CD14-positive monocyte (primary cell): ENCODE measurements at regions not wholly inside any gene's neighbourhood (a gene's known extent, or its start where the extent isn't known, plus 50 kb on each side); places are given as distances from the start of the nearest gene placed in this dataset.
A peak's percentile ranks its signal among the peaks of the same experiment; 100 is the strongest.

ENCODE experiments used
- DNase-seq, 3 donors: peaks; one replicate each; pipeline ENCODE4 v3.0.0-alpha.2; 2011 to 2022
- H2AFZ ChIP-seq: 2 replicates; pipeline ENCODE4 v1.6.0; 2012; ENCODE audit warnings: mild to moderate bottlenecking, low read depth, low read length, inconsistent platforms; ENCODE audit not compliant: insufficient read depth, poor library complexity, severe bottlenecking
- H3K27ac ChIP-seq, 2 donors: 1 replicate in 1 of 2; 2 replicates in 1 of 2; pipeline ENCODE4 v1.5.1; 2012 to 2013; ENCODE audit warnings: low read length in 2 of 2, control low read depth in 1 of 2, inconsistent platforms in 1 of 2, low read depth in 1 of 2, mild to moderate bottlenecking in 1 of 2
- H3K27me3 ChIP-seq, 2 donors: one replicate each; pipeline versions ENCODE4 v1.6.0 to v1.6.1; 2011 to 2013; ENCODE audit warnings: low read length in 2 of 2; ENCODE audit not compliant: control insufficient read depth in 2 of 2, insufficient read depth in 2 of 2
- H3K36me3 ChIP-seq, 2 donors: replicated peaks in 1 of 2; 1 replicate in 1 of 2; 2 replicates in 1 of 2; pipeline versions ENCODE4 v1.5.1 to v1.6.1; 2012 to 2013; ENCODE audit warnings: low read length in 2 of 2, control low read depth in 1 of 2, inconsistent platforms in 1 of 2, mild to moderate bottlenecking in 1 of 2; ENCODE audit not compliant: insufficient read depth in 2 of 2, control insufficient read depth in 1 of 2
- H3K4me1 ChIP-seq, 2 donors: 1 replicate in 1 of 2; 2 replicates in 1 of 2; pipeline versions ENCODE4 v1.5.1 to v1.6.1; 2012 to 2013; ENCODE audit warnings: low read length in 2 of 2, control low read depth in 1 of 2, inconsistent platforms in 1 of 2, mild to moderate bottlenecking in 1 of 2, moderate library complexity in 1 of 2; ENCODE audit not compliant: insufficient read depth in 2 of 2, control insufficient read depth in 1 of 2
- H3K4me2 ChIP-seq: replicated peaks from 2 replicates; pipeline ENCODE3; 2012; ENCODE audit warnings: low read length, moderate library complexity, mild to moderate bottlenecking; ENCODE audit not compliant: poor library complexity, severe bottlenecking; ENCODE audit errors: extremely low read depth
- H3K4me3 ChIP-seq, 3 experiments: fragments of 200-600 bp in 1 of 3; sonication (generic) in 1 of 3; replicated peaks in 1 of 3; 1 replicate in 2 of 3; 2 replicates in 1 of 3; pipeline ENCODE4 v1.5.1; 2011 to 2013; ENCODE audit warnings: low read length in 3 of 3, mild to moderate bottlenecking in 3 of 3, control low read depth in 2 of 3, low read depth in 2 of 3, inconsistent platforms in 1 of 3, moderate library complexity in 1 of 3
- H3K79me2 ChIP-seq: 2 replicates; pipeline ENCODE4 v1.6.0; 2012; ENCODE audit warnings: mild to moderate bottlenecking, control low read depth, inconsistent platforms, low read length, moderate library complexity; ENCODE audit not compliant: insufficient read depth
- H3K9ac ChIP-seq: 2 replicates; pipeline ENCODE4 v1.6.0; 2017; ENCODE audit warnings: low read length, mild to moderate bottlenecking; ENCODE audit not compliant: insufficient read depth, poor library complexity, severe bottlenecking
- H3K9me3 ChIP-seq, 2 donors: replicated peaks in 1 of 2; 1 replicate in 1 of 2; 2 replicates in 1 of 2; pipeline versions ENCODE4 v1.5.1 to v1.6.1; 2012 to 2013; ENCODE audit warnings: low read length in 2 of 2, control low read depth in 1 of 2; ENCODE audit not compliant: control insufficient read depth in 1 of 2, insufficient read depth in 1 of 2
- H4K20me1 ChIP-seq: 2 replicates; pipeline ENCODE4 v1.6.0; 2012; ENCODE audit warnings: mild to moderate bottlenecking, low read length, control low read depth, moderate library complexity; ENCODE audit not compliant: insufficient read depth
- H3K27ac Mint-ChIP-seq, 7 donors: one replicate each; pipeline ENCODE4 v1.8.0; 2020; ENCODE audit warnings: mild to moderate bottlenecking in 7 of 7, mixed read lengths in 7 of 7, moderate library complexity in 6 of 7, inconsistent platforms in 2 of 7
- H3K27me3 Mint-ChIP-seq, 3 donors: one replicate each; pipeline ENCODE4 v1.8.0; 2021 to 2022; ENCODE audit warnings: low read depth in 3 of 3, mild to moderate bottlenecking in 3 of 3, mixed read lengths in 3 of 3, moderate library complexity in 3 of 3, inconsistent platforms in 1 of 3
- H3K36me3 Mint-ChIP-seq, 2 donors: one replicate each; pipeline ENCODE4 v1.8.0; 2020; ENCODE audit warnings: mixed read lengths in 2 of 2, inconsistent platforms in 1 of 2, mild to moderate bottlenecking in 1 of 2
- H3K4me1 Mint-ChIP-seq: one replicate; pipeline ENCODE4 v1.8.0; 2020; ENCODE audit warnings: mild to moderate bottlenecking, mixed read lengths
- H3K4me3 Mint-ChIP-seq, 2 donors: one replicate each; pipeline ENCODE4 v1.8.0; 2020; ENCODE audit warnings: mild to moderate bottlenecking in 2 of 2, mixed read lengths in 2 of 2, moderate library complexity in 1 of 2
- H3K9me3 Mint-ChIP-seq, 7 donors: one replicate each; pipeline ENCODE4 v1.8.0; 2020 to 2022; ENCODE audit warnings: mixed read lengths in 7 of 7, mild to moderate bottlenecking in 6 of 7, moderate library complexity in 6 of 7, inconsistent platforms in 2 of 7
- CTCF ChIP-seq: fragments of 200-600 bp; IDR thresholded peaks from one replicate; pipeline ENCODE4 v1.8.0; 2022; ENCODE audit warnings: antibody characterized with exemption, mild to moderate bottlenecking
- WGBS: methylation state at CpG from one replicate; pipeline ENCODE4 v1.1.5; 2013; ENCODE audit warnings: missing lambda C conversion rate; ENCODE audit not compliant: insufficient coverage; 5-methylcytosine and 5-hydroxymethylcytosine counted together
- intact Hi-C, 2 donors: fragments of 100-400 bp; cut with micrococcal nuclease; formaldehyde crosslinking; loops; one replicate each; pipeline versions ENCODE4 v1.15.0 to v1.15.1; 2023

GRCh38 chr4:140256941-140257340 is 103.0 kb upstream of the MAML3 start:
- no peak overlapping the region for H3K4me2 ChIP-seq
- no CpG with 5 or more reads among the region's 2 CpGs for WGBS
- intact Hi-C loops: loop anchor here (10.0 kb wide), 2 partner anchors 582 to 1072 kb away; no protein-coding TSS in a partner anchor
- Mint-ChIP-seq H3K36me3 (peaks cover 0 to 1% of the 10 kb centered on the region in 2 donors), H3K27me3 (peaks cover 0 to 8% (median 5%) of the 10 kb centered on the region in 3 donors), H3K4me1 (peaks cover 33% of the 10 kb centered on the region), H3K4me3 (no peak overlapping the region), H3K9me3 (no peaks in the 10 kb centered on the region), H3K27ac (no peak overlapping the region)
- no peak overlapping the region for H2AFZ ChIP-seq
- peaks cover 7 to 9% of the 10 kb centered on the region in 2 donors for H3K4me1 ChIP-seq
- no peaks in the 10 kb centered on the region for H4K20me1 ChIP-seq
- no peak for TF ChIP-seq CTCF
- H3K36me3 ChIP-seq: no peaks in the 10 kb centered on the region
- no peak overlapping the region for H3K27ac ChIP-seq
- H3K27me3 ChIP-seq: no peaks in the 10 kb centered on the region
- H3K79me2 ChIP-seq: no peaks in the 10 kb centered on the region
- DNase-seq: no peak
- no peak overlapping the region for H3K4me3 ChIP-seq
- no peak overlapping the region for H3K9ac ChIP-seq
- H3K9me3 ChIP-seq: no peaks in the 10 kb centered on the region

- Mint-ChIP-seq H3K27me3 (peaks cover 0 to 8% (median 2%) of the 10 kb centered on the region in 3 donors), H3K4me1 (peaks cover 39% of the 10 kb centered on the region), H3K9me3 (no peaks in the 10 kb centered on the region), H3K36me3 (peaks cover 0 to 1% of the 10 kb centered on the region in 2 donors), H3K27ac (peak overlapping the region in 5 of 7 donors; percentile 46 to 81 (median 75)), H3K4me3 (no peak overlapping the region)
- Histone ChIP-seq H3K27me3 (no peaks in the 10 kb centered on the region), H3K4me2 (no peak overlapping the region), H3K4me3 (no peak overlapping the region), H3K9me3 (no peaks in the 10 kb centered on the region), H2AFZ (no peak overlapping the region), H3K27ac (no peak overlapping the region), H3K9ac (no peak overlapping the region), H3K79me2 (no peaks in the 10 kb centered on the region), H3K36me3 (no peaks in the 10 kb centered on the region), H4K20me1 (no peaks in the 10 kb centered on the region), H3K4me1 (peaks cover 14 to 15% of the 10 kb centered on the region in 2 donors)
- no CpG with 5 or more reads among the region's 2 CpGs for WGBS
- intact Hi-C loops: loop anchor here (10.0 kb wide), 2 partner anchors 582 to 1072 kb away; no protein-coding TSS in a partner anchor
- TF ChIP-seq CTCF: no peak
- DNase-seq: peak; percentile 40 to 81 (median 55)
These were observed 102.4 kb upstream of the MAML3 start for GRCh38 chr4:140256335-140256734.
